K562 (cell line): ENCODE measurements at regions not wholly inside any gene's neighbourhood (a gene's known extent, or its start where the extent isn't known, plus 50 kb on each side); places are given as distances from the start of the nearest gene placed in this dataset.

ENCODE experiments used
- ATAC-seq: fragments of 200-7000 bp; cut with Tn5 transposase; 3 replicates; pipeline ENCODE4 v1.9.1; 2020; ENCODE audit warnings: moderate library complexity
- BruUV-seq: library from RNA; stranded (reverse); fragments of 400-500 nt; replicated peaks from 2 replicates; lab custom pipeline; 2021; lab: Mats Ljungman, UMichigan
- CTCF ChIA-PET: fragments of 300-600 bp; formaldehyde crosslinking; extraction: SDS; loops from one replicate; lab custom pipeline; 2021; ENCODE audit warnings: low intra/inter-chr PET ratio; lab: Yijun Ruan, JAX
- POLR2A ChIA-PET: fragments of 300-600, 350-650 bp; sonication (Branson Sonifier 250); formaldehyde crosslinking; extraction: SDS; loops from one replicate; lab custom pipeline; 2021; ENCODE audit warnings: antibody characterized with exemption, inconsistent platforms; lab: Yijun Ruan, JAX
- DNase-seq, 4 experiments: peaks; one replicate each; pipeline versions ENCODE4 v3.0.0 to v3.0.0-alpha.2; 2011 to 2018; ENCODE audit warnings: low spot score in 3 of 4, mixed read lengths in 3 of 4; ENCODE audit errors: extremely low read depth in 1 of 4
- FAIRE-seq: peaks from 2 replicates; lab custom pipeline; 2011; peaks lifted over from hg19 to GRCh38; lab: Jason Lieb, UNC
- H2AFZ ChIP-seq: 2 replicates; pipeline ENCODE4 v1.6.0; 2011; ENCODE audit warnings: low read depth, low read length, control low read depth, inconsistent platforms
- H3K27ac ChIP-seq: fragments of 200-600 bp; 3 replicates; pipeline ENCODE4 v1.8.0; 2011; ENCODE audit warnings: low read depth, mild to moderate bottlenecking, control low read depth, inconsistent platforms, low read length, moderate library complexity, mixed read lengths; ENCODE audit errors: extremely low read depth
- H3K27me3 ChIP-seq, 2 experiments: fragments of 300-600 bp in 1 of 2; 2 replicates in 1 of 2; 3 replicates in 1 of 2; pipeline versions ENCODE4 v1.6.0 to v1.8.0; 2011; ENCODE audit warnings: inconsistent platforms in 2 of 2, low read length in 2 of 2, mild to moderate bottlenecking in 1 of 2, mixed read lengths in 1 of 2, moderate library complexity in 1 of 2; ENCODE audit not compliant: control insufficient read depth in 2 of 2, insufficient read depth in 2 of 2
- H3K36me3 ChIP-seq: fragments of 300-600 bp; 3 replicates; pipeline ENCODE4 v1.8.0; 2011; ENCODE audit warnings: mild to moderate bottlenecking, low read length, inconsistent platforms; ENCODE audit not compliant: control insufficient read depth, insufficient read depth
- H3K4me1 ChIP-seq, 2 experiments: fragments of 200-600 bp in 1 of 2; replicated peaks in 1 of 2; 2 replicates in 1 of 2; 3 replicates in 1 of 2; pipeline versions ENCODE4 v1.5.1 to v1.8.0; 2011; ENCODE audit warnings: inconsistent platforms in 2 of 2, low read length in 2 of 2, mild to moderate bottlenecking in 1 of 2, mixed read lengths in 1 of 2, moderate library complexity in 1 of 2; ENCODE audit not compliant: control insufficient read depth in 2 of 2, insufficient read depth in 2 of 2
- H3K4me2 ChIP-seq: 2 replicates; pipeline ENCODE4 v1.6.1; 2011; ENCODE audit warnings: low read length, control low read depth, inconsistent platforms, mixed read lengths; ENCODE audit not compliant: insufficient read depth
- H3K4me3 ChIP-seq: fragments of 200-600 bp; sonication (generic), shearing (Covaris generic); 2 replicates; pipeline ENCODE4 v1.5.1; 2016; ENCODE audit warnings: control low read depth, inconsistent platforms
- H3K79me2 ChIP-seq: fragments of 200-600 bp; 3 replicates; pipeline ENCODE4 v1.8.0; 2011; ENCODE audit warnings: low read length, inconsistent platforms; ENCODE audit not compliant: control insufficient read depth, insufficient read depth
- H3K9ac ChIP-seq, 2 experiments: 2 replicates each; pipeline versions ENCODE4 v1.6.0 to v1.6.1; 2011; ENCODE audit warnings: low read depth in 2 of 2, low read length in 2 of 2, control low read depth in 1 of 2, inconsistent platforms in 1 of 2, mild to moderate bottlenecking in 1 of 2, mixed read lengths in 1 of 2; ENCODE audit not compliant: insufficient read depth in 1 of 2
- H3K9me1 ChIP-seq: one replicate; pipeline ENCODE4 v1.6.0; 2011; ENCODE audit warnings: inconsistent platforms, mild to moderate bottlenecking, low read length, moderate library complexity; ENCODE audit not compliant: control insufficient read depth, insufficient read depth
- H3K9me3 ChIP-seq: replicated peaks from 2 replicates; pipeline ENCODE4 v1.5.1; 2011; ENCODE audit warnings: low read depth, low read length, inconsistent platforms; ENCODE audit not compliant: control insufficient read depth, insufficient read depth
- H4K20me1 ChIP-seq: replicated peaks from 2 replicates; pipeline ENCODE4 v1.6.1; 2011; ENCODE audit warnings: low read length, inconsistent platforms, mixed read lengths; ENCODE audit not compliant: control insufficient read depth, insufficient read depth
- ATF7 ChIP-seq: fragments of 450-650 bp; IDR thresholded peaks from 2 replicates; pipeline ENCODE4 v1.7.1; 2014; ENCODE audit warnings: mild to moderate bottlenecking, moderate library complexity
- BDP1 ChIP-seq: IDR thresholded peaks from 3 replicates; pipeline ENCODE4 v1.6.1; 2011; ENCODE audit not compliant: insufficient read length, insufficient read depth
- CTCFL ChIP-seq: IDR thresholded peaks from 2 replicates; pipeline ENCODE4 v1.6.1; 2011; ENCODE audit warnings: borderline replicate concordance, low read depth, mild to moderate bottlenecking, moderate library complexity, low read length; ENCODE audit not compliant: insufficient read depth, poor library complexity, severe bottlenecking
- CXXC5 ChIP-seq: fragments of 250-450 bp; sonication (Bioruptor Pico); IDR thresholded peaks from 2 replicates; pipeline ENCODE4 v1.8.0; 2022; ENCODE audit warnings: inconsistent platforms, mild to moderate bottlenecking, moderate library complexity
- DLX4 ChIP-seq: fragments of 250-450 bp; sonication (Bioruptor Pico); IDR thresholded peaks from 2 replicates; pipeline ENCODE4 v1.6.1; 2021; ENCODE audit warnings: mild to moderate bottlenecking
- FOSL1 ChIP-seq: fragments of 200-800 bp; sonication (Bioruptor generic); conservative IDR thresholded peaks from 2 replicates; pipeline ENCODE4 v1.6.1; 2016; ENCODE audit warnings: missing genetic modification characterization, missing compliant biosample characterization
- GTF2E2 ChIP-seq: fragments of 200-800 bp; sonication (Bioruptor generic); IDR thresholded peaks from 2 replicates; pipeline ENCODE4 v1.6.1; 2016; ENCODE audit warnings: missing genetic modification characterization, missing compliant biosample characterization
- IRF1 ChIP-seq: sonication (generic); formaldehyde crosslinking; IDR thresholded peaks from 2 replicates; pipeline ENCODE4 v1.8.0; 2022; ENCODE audit warnings: missing genetic modification reagents, mild to moderate bottlenecking, borderline replicate concordance
- NFE2 ChIP-seq: IDR thresholded peaks from 2 replicates; pipeline ENCODE4 v1.6.1; 2014; ENCODE audit warnings: antibody characterized with exemption, low read depth
- NR0B1 ChIP-seq: fragments of 450-650 bp; IDR thresholded peaks from one replicate; pipeline ENCODE4 v1.6.1; 2018; ENCODE audit warnings: mild to moderate bottlenecking, moderate library complexity; ENCODE audit not compliant: partially characterized antibody
- SMARCB1 ChIP-seq: IDR thresholded peaks from 2 replicates; pipeline ENCODE4 v1.6.1; 2011; ENCODE audit warnings: improper control_type of control experiment, low read depth; ENCODE audit not compliant: insufficient read length
- TCF15 ChIP-seq: fragments of 250-450 bp; sonication (Bioruptor Pico); IDR thresholded peaks from 2 replicates; pipeline ENCODE4 v1.8.0; 2022; ENCODE audit warnings: moderate library complexity, mild to moderate bottlenecking, inconsistent platforms
- TCF7L2 ChIP-seq: fragments of 150-350 bp; IDR thresholded peaks from 2 replicates; pipeline ENCODE4 v1.6.1; 2016; ENCODE audit warnings: low read depth, mild to moderate bottlenecking, low read length, moderate library complexity
- TEAD2 ChIP-seq: fragments of 450-650 bp; IDR thresholded peaks from 2 replicates; pipeline ENCODE4 v1.6.1; 2016; ENCODE audit warnings: missing genetic modification characterization, control low read depth, missing compliant biosample characterization
- TSC22D4 ChIP-seq: fragments of 450-650 bp; IDR thresholded peaks from 2 replicates; pipeline ENCODE4 v1.6.1; 2016; ENCODE audit warnings: missing genetic modification characterization, missing biosample characterization, control low read depth
- YBX1 ChIP-seq: fragments of 450-650 bp; IDR thresholded peaks from 2 replicates; pipeline ENCODE4 v1.7.1; 2016; ENCODE audit warnings: mild to moderate bottlenecking
- ZFP1 ChIP-seq: fragments of 450-650 bp; formaldehyde crosslinking; IDR thresholded peaks from 2 replicates; pipeline ENCODE4 v1.4.0; 2020; ENCODE audit warnings: mild to moderate bottlenecking, mixed read lengths
- ZFX ChIP-seq: sonication (generic); formaldehyde crosslinking; IDR thresholded peaks from 2 replicates; pipeline ENCODE4 v1.8.0; 2022; ENCODE audit warnings: mild to moderate bottlenecking, missing genetic modification reagents, moderate library complexity
- ZNF212 ChIP-seq: fragments of 450-650 bp; formaldehyde crosslinking; IDR thresholded peaks from 2 replicates; pipeline ENCODE4 v1.4.0; 2020; ENCODE audit warnings: mild to moderate bottlenecking
- ZNF408 ChIP-seq: fragments of 250-450 bp; sonication (Bioruptor Pico); IDR thresholded peaks from 2 replicates; pipeline ENCODE4 v1.4.0; 2020; ENCODE audit warnings: low read depth, mild to moderate bottlenecking, moderate library complexity
- WGBS: fragments of 100-300 bp; shearing (Covaris generic); methylation state at CpG from one replicate; pipeline ENCODE4 v1.1.6; 2016; ENCODE audit warnings: low coverage, mixed read lengths; ENCODE audit not compliant: insufficient coverage; ENCODE audit errors: missing lambda C conversion rate; 5-methylcytosine and 5-hydroxymethylcytosine counted together
- in situ Hi-C: fragments of 300-500 bp; cut with MboI; formaldehyde crosslinking; loops from 4 replicates; pipeline ENCODE4 v1.15.0; 2018; ENCODE audit warnings: inconsistent platforms, mixed read lengths
- intact Hi-C: fragments of 100-400 bp; cut with micrococcal nuclease; formaldehyde crosslinking; loops from 2 replicates; pipeline ENCODE4 v1.14.2; 2022

GRCh38 chr2:45190481-45190942 lies 181.3 kb upstream of the SIX2 start:
- H3K4me2 ChIP-seq: peak overlapping the region; percentile 30; the same call in 1 of the 2 replicates
- no peak overlapping the region for H3K4me3 ChIP-seq
- no peaks in the 10 kb centered on the region for H3K36me3 ChIP-seq
- no peak overlapping the region; the same call in 1 of the 2 replicates for H2AFZ ChIP-seq
- WGBS: 8% methylated on average over 8 of the region's 8 CpGs
- no peaks in the 10 kb centered on the region; the same call in 1 of the 2 replicates for H4K20me1 ChIP-seq
- DNase-seq: peak; percentile 30 to 62 (median 35)
- H3K9ac ChIP-seq: no peak overlapping the region
- no peaks in the 10 kb centered on the region for H3K79me2 ChIP-seq
- no peak overlapping the region for H3K27ac ChIP-seq
- peaks cover 0 to 4% of the 10 kb centered on the region in 2 experiments; a peak in 1 of 5 replicates for H3K4me1 ChIP-seq
- H3K27me3 ChIP-seq: peaks cover 0 to 19% of the 10 kb centered on the region in 2 experiments; a peak in 2 of 5 replicates
- ChIA-PET POLR2A (interaction anchor here (0.8 kb wide), 1 partner anchor 35 kb away, joined by 4 read pairs; no protein-coding TSS in a partner anchor), CTCF (no interaction called here)
- peak; percentile 91 for ATAC-seq
- no TSS peak for BruUV-seq
- no peaks in the 10 kb centered on the region for H3K9me3 ChIP-seq
- peak; percentile 57 for FAIRE-seq
- intact Hi-C loops (no loop called here), in situ Hi-C loops (no loop called here)
- no peaks in the 10 kb centered on the region for H3K9me1 ChIP-seq
- TF ChIP-seq ZNF212: no peak
- no peak for TF ChIP-seq IRF1 (CRISPR knock-in tag)
- TF ChIP-seq TCF15 (CRISPR knock-in tag): no peak
- no peak for TF ChIP-seq CTCFL
- TF ChIP-seq TSC22D4: no peak
- no peak for TF ChIP-seq GTF2E2
- TF ChIP-seq TCF7L2: no peak
- no peak for TF ChIP-seq CXXC5 (CRISPR knock-in tag)
- TF ChIP-seq BDP1: no peak
- TF ChIP-seq TEAD2: no peak
- TF ChIP-seq FOSL1: peak; percentile 41
- TF ChIP-seq ZFP1 (CRISPR knock-in tag): no peak
- peak; percentile 92 for TF ChIP-seq NFE2
- TF ChIP-seq ATF7: no peak
- no peak for TF ChIP-seq ZFX
- TF ChIP-seq YBX1: no peak
- no peak for TF ChIP-seq NR0B1
- TF ChIP-seq ZNF408 (CRISPR knock-in tag): no peak
- TF ChIP-seq SMARCB1: no peak
- TF ChIP-seq DLX4 (CRISPR knock-in tag): no peak
